Astrocyte of the spinal cord (primary cell): ENCODE measurements at regions not wholly inside any gene's neighbourhood (a gene's known extent, or its start where the extent isn't known, plus 50 kb on each side); places are given as distances from the start of the nearest gene placed in this dataset.

Experiments used
- DNase-seq: peaks from one replicate; pipeline ENCODE4 v3.0.0; 2011; ENCODE audit warnings: low read depth, low spot score
- H3K4me3 ChIP-seq: 2 replicates; pipeline ENCODE4 v1.5.1; 2011; ENCODE audit warnings: low read depth, mild to moderate bottlenecking, low read length, moderate library complexity
- CTCF ChIP-seq: IDR thresholded peaks from 2 replicates; pipeline ENCODE4 v1.5.1; 2012; ENCODE audit warnings: low read depth, mild to moderate bottlenecking, low read length, inconsistent platforms
- in situ Hi-C: cut with HindIII; loops from 2 replicates; pipeline ENCODE4 v1.10.0; 2017; ENCODE audit warnings: low sequenced_read_pairs

GRCh38 chr15:57827971-57828370 is 121.5 kb downstream of the POLR2M start:
- no peak overlapping the region for H3K4me3 ChIP-seq
- DNase-seq, result no peak
- in situ Hi-C loops, result no loop called here
- TF ChIP-seq CTCF, result no peak

- in situ Hi-C loops, result no loop called here
- no peak for DNase-seq
- no peak overlapping the region for H3K4me3 ChIP-seq
- no peak for TF ChIP-seq CTCF
Measured at GRCh38 chr15:57832183-57832582, 125.7 kb downstream of the POLR2M start.

- H3K4me3 ChIP-seq, result no peak overlapping the region
- no peak for TF ChIP-seq CTCF
- in situ Hi-C loops, result no loop called here
- no peak for DNase-seq
Measured at GRCh38 chr15:57835119-57835518, 128.6 kb downstream of the POLR2M start.

- TF ChIP-seq CTCF, result no peak
- in situ Hi-C loops, result no loop called here
- no peak overlapping the region for H3K4me3 ChIP-seq
- DNase-seq, result no peak
Measured at GRCh38 chr15:57849317-57849716, 142.8 kb downstream of the POLR2M start.

- in situ Hi-C loops, result no loop called here
- H3K4me3 ChIP-seq, result no peak overlapping the region
- no peak for DNase-seq
- no peak for TF ChIP-seq CTCF
Measured at GRCh38 chr15:57854531-57854930, 148.0 kb downstream of the POLR2M start.

GRCh38 chr15:57857871-57858270 is 151.4 kb downstream of the POLR2M start:
- in situ Hi-C loops, result no loop called here
- no peak overlapping the region for H3K4me3 ChIP-seq
- TF ChIP-seq CTCF, result no peak
- DNase-seq, result no peak

- TF ChIP-seq CTCF, result no peak
- in situ Hi-C loops, result no loop called here
- no peak overlapping the region for H3K4me3 ChIP-seq
- DNase-seq, result no peak
Measured at GRCh38 chr15:57859130-57859685, 152.7 kb downstream of the POLR2M start.
